ENCODE measurements at regions not wholly inside any gene's neighbourhood (a gene's known extent, or its start where the extent isn't known, plus 50 kb on each side); places are given as distances from the start of the nearest gene placed in this dataset.

DNA sequence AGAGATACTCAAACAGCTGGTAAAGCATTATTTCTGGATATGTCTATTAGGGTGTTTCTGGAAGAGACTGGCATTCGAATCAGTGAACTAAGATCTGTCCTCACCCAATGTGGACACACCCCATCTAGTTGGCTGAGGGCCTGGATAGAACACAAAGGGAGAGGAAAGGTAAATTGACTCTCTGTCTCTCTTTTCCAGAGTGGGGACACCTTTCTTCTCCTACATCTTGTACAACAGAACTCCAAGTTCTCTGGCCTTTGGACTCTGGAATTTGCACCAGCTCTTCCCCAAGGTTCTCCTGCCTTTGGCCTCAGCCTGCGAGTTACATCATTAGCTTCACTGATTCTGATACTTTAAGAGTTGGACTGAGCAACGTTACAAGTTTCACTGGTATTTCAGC lies 1253.9 kb downstream of the SLC16A7 start:
- DNase-seq (ENCODE audit: low read depth), result no peak
- TF ChIP-seq, protein P1, sequence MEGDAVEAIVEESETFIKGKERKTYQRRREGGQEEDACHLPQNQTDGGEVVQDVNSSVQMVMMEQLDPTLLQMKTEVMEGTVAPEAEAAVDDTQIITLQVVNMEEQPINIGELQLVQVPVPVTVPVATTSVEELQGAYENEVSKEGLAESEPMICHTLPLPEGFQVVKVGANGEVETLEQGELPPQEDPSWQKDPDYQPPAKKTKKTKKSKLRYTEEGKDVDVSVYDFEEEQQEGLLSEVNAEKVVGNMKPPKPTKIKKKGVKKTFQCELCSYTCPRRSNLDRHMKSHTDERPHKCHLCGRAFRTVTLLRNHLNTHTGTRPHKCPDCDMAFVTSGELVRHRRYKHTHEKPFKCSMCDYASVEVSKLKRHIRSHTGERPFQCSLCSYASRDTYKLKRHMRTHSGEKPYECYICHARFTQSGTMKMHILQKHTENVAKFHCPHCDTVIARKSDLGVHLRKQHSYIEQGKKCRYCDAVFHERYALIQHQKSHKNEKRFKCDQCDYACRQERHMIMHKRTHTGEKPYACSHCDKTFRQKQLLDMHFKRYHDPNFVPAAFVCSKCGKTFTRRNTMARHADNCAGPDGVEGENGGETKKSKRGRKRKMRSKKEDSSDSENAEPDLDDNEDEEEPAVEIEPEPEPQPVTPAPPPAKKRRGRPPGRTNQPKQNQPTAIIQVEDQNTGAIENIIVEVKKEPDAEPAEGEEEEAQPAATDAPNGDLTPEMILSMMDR (IDR thresholded peaks at IDR 0.05; ENCODE audit: low read depth, low read length, missing control alignments), result no peak
- no peak overlapping the region for H3K4me3 ChIP-seq (ENCODE audit: low read depth, low read length)

DNA sequence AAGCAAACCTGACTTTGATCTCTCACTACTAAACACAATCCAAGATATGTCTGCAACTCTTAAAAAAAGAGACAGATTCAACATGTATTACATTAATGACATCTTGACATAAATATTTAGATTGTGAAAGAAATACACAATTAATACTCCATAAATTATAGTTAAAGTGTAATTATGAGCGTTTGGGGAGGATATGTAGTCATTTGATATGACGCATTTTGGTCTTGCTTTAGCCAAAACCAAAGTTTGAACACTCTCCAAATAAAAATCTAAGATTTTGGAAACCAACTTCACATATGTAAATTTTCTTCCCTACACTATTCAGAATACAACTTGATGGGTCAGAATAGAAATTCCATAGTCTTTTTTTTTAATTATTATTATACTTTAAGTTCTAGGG lies 1257.6 kb downstream of the SLC16A7 start:
- no peak overlapping the region for H3K4me3 ChIP-seq (ENCODE audit: low read depth, low read length)
- no peak for DNase-seq (ENCODE audit: low read depth)
- TF ChIP-seq, protein P1 (IDR thresholded peaks at IDR 0.05; ENCODE audit: low read depth, low read length, missing control alignments), result no peak

DNA sequence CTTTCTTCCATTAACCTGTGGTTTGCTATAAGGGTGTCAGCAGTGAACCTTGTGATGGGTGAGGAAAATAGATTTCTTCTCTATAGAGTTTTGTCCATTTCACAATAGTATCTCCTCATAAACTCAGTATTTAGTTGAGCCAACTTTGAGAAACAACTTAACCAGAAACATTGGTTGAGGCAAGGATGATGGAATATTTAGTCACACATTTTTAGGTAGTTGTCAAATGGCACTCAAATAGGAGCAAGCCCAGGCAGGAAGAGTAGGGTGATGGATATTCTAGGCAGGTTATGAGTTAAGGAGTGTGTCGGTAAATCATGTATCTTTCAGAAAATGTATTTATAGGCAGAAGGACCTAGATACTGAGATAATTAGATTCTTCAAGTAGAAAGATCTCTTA lies 1267.6 kb downstream of the SLC16A7 start:
- no peak overlapping the region for H3K4me3 ChIP-seq (ENCODE audit: low read depth, low read length)
- no peak for DNase-seq (ENCODE audit: low read depth)
- TF ChIP-seq, protein P1 (IDR thresholded peaks at IDR 0.05; ENCODE audit: low read depth, low read length, missing control alignments), result no peak

DNA sequence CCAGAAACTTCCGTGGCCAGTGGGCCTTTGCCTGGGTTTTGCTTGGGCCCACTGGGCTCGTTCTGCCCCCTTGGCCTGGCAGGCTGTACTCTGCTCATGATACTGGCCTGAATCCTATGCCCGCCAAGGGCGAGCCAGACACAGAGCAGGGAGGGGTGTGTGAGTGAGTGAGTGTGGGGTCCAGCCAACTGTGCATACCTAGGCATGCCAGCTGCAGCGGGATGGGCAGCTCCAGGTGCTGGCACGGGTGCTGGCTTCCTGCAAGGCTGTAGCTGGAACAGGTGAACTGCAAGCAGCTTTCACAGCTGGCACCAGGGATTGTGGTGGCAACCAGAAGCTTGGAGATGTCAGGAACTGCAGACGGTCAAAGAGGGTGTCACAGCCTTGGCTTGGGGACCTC lies 1276.4 kb downstream of the SLC16A7 start:
- no peak overlapping the region for H3K4me3 ChIP-seq (ENCODE audit: low read depth, low read length)
- DNase-seq (ENCODE audit: low read depth), result no peak
- TF ChIP-seq, protein P1 (IDR thresholded peaks at IDR 0.05; ENCODE audit: low read depth, low read length, missing control alignments), result no peak

DNA sequence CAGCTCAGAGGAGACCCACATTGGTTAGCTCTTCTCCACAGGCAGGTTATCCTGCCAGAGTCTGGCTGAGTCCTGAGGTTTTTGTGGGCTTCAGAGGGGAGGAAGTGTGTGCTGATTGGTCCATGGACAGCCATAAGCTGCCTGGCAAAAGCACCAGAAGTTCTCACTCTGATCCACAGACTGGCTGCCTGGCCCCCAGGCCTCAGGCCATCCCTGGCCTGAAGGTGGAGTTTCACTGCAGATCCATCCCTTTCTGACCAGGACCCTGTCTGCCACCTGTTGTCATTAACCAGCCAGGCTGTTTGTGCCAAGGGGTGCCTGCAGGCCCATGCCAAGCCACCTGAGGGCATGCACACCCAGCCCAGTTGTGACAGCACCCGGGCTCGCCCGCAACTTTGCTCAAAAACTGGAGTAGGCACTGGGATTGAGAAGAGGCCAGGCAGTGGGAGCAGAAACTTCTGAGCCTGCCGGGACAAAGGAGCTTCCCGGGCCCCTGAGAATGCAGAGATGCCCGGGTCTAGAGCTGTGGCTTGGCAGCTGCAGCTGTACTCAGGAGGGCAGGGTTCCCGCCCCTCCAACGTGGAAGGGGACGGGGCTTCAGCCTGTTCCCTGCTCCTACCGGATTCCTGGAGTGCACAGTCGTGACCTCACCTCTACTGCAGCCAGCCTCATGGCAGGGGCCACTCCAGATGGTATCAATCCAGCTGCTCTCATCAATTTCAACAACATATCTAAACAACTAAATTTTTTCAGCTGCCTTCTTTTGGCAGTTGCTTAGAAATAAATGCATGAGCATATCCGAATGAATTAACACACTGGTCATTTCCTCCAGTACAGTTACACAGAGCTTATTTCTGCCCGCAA lies 1277.3 kb downstream of the SLC16A7 start:
- DNase-seq (ENCODE audit: low read depth), result no peak
- TF ChIP-seq, protein P1 (IDR thresholded peaks at IDR 0.05; ENCODE audit: low read depth, low read length, missing control alignments), result no peak
- no peak overlapping the region for H3K4me3 ChIP-seq (ENCODE audit: low read depth, low read length)

DNA sequence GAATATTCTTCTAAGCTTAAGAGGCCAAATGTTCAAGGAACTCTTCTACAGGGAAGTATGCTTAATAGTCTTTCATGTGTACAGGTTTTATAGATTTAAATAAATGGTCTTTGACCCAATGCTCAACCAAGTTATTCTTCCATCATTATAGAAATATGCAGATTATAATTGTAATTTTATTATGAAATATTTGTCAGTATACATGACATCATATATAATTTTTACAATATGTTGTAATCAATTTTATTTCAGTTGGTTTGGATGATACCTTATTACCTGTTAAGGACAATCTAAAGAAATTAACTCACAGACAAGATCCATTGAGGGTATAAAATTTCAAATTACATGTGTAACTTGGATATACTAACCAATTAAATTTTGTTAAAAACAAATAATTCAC lies 1278.3 kb downstream of the SLC16A7 start:
- H3K4me3 ChIP-seq (ENCODE audit: low read depth, low read length), result no peak overlapping the region
- TF ChIP-seq, protein P1 (IDR thresholded peaks at IDR 0.05; ENCODE audit: low read depth, low read length, missing control alignments), result no peak
- no peak for DNase-seq (ENCODE audit: low read depth)
